Inferior parietal cortex (tissue), 1 donor: ENCODE measurements at regions not wholly inside any gene's neighbourhood (a gene's known extent, or its start where the extent isn't known, plus 50 kb on each side); places are given as distances from the start of the nearest gene placed in this dataset.

Source experiments
- DNase-seq: peaks from one replicate; pipeline ENCODE4 v3.0.0-alpha.2; 2016; ENCODE audit errors: extremely low spot score

DNA sequence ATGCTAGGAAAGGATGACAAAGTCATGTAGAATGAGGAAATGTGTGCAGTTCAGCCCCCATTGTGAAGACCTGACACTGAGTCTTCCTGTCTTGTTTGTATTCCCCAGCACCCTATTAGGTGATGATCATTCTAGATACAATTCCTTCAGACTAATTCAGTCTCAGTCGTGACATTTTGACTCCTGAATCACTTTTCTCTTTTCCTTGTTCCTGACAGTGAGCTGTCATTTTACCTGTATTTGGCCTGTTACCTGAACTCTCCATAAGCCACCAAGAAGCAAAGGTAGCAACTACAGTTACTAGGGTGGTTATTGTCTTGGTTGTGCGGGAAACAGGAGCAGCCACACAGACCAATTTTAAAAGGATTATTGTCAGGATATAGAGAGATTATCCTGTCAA, 111.4 kb upstream of the TAC1 start:
- no peak for DNase-seq

DNA sequence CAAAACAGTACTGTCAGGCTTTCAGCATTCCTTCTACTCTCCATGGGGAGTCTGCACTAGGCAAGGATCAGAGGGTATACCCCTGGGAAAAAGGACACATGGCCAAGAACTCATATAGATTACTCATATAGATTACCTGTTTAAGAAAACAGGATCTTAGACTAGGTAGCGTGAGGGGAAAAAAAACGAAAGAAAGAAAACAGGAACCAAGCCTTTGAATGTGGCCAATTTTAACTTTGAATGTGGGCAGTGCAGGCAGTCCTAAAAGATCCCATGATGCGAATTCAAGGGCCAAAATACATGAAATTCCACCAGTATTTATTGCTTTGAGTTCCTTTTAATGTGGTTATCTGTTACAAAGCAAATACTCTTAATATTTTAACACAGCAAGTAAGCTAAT, 108.6 kb upstream of the TAC1 start:
- no peak for DNase-seq

DNA sequence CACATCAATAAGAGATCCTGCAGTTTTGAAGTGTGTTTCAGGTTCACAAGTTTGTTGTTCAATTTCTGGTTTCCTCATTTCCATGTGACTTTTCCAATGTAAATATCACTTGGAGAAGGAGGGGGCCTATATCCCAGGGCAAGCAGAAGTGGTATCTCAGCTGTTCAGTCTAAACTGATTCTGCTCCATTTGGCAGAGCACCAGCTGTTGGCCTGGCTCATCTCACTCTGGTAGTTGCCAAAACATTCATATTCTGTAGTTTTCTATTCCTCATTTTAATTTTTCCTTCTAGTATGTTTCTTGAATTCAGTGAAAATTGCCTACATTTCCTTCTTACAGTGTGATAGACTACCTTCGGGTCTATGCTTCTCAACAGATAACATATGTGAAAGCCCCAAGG, 101.8 kb upstream of the TAC1 start:
- no peak for DNase-seq

DNA sequence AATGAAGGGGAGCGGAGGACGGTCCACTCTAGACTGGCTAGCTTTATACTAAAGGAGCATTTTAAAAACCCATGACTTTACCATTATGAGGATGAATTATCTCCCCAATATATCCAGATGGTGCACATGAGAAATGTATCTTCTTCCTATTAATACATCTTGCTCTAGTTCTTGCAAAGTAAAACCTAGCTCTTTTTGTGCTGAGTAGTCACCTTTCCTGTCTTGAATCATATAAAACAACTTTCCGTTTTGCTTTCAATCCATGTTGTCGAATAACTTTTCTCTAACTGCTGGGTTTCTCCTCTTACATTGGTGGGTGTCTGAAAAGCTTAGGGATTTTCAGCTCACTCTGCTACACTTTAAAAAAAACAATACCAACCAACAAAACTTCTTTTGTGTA, 96.3 kb upstream of the TAC1 start:
- DNase-seq, result no peak

DNA sequence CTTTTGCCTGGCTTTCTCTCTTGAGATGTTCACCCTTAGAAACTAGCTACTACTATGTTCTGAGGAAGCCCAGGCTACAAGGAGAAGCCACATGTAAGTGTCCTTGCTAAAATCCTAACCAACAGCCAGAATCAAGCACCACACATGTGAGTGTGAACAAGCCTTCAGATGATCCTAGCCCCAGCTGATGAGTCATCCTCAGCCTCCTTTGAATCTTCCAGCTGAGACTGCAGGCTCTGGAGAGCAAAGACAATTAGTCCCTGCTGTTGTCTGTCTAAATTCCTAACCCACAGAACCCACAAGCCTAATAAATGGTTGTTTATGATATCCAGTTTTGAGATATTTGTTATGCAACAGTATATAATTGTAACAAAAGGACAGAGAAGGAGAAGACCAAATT, 92.8 kb upstream of the TAC1 start:
- no peak for DNase-seq

DNA sequence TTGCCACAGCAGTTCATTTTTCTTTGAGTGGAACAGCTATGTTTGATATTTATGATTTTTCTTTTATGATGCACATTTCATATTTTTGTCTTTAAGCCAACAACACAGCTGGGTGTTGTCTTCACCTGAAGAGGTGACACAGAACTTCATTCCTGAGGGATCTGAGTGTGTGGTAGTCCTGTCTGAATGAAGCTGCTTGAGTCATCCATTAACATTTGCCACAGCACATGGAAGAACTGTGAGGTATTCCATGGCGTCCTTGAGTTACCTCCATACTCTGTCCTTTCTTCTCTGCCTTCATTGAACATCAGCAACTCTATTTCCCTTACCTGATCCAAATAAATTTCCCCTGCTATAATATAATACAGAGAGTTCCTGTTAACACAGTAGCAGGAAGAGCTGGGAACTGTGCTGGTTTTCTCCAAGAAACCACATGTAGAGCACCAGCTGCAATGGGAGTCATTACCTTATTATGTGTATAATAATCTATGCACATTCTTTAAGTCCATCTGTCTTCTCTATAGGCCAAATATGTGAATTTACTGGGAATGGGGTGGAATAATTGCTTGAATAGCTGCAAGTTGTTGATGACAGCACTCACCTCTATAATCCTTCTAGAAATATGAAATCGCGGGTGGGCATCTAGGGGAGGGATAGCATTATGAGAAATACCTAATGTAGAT, 72.4 kb upstream of the TAC1 start:
- DNase-seq, result no peak

DNA sequence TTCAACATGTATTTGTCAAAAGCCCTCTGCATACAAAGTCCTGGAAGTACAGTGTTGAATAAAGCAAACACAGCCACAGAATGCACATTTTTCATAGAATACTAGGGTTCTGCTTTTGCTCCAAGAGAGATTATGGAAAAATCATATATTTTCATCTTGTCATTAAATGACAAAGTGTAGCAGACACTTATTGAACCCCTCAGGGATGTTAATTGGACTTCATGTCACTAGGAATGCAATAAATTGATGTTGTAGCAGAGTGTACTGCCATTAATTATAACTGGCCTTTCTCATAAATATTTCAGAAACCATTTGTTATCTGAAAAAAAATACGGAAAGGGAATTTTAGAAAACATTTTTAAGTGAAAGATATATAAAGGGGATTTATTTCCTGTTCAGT, 64.5 kb upstream of the TAC1 start:
- no peak for DNase-seq

DNA sequence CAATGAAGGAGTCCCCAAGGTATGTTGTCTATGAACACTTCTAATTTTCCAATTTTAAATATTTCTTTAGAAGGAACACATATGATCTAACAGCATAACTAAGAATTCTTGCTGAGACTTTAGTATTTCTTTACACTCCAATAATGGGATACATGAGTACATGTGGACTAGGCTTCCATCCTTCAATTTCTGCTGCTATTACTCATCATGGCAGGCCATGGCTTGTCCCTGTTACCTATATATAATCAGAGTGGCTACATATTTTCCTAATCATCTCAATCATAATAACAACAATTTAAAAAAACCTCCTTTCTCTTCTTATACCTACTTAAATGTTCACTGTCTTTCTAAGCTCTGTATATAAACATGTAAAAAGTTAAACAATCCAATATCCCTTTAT, 60.3 kb upstream of the TAC1 start:
- no peak for DNase-seq

DNA sequence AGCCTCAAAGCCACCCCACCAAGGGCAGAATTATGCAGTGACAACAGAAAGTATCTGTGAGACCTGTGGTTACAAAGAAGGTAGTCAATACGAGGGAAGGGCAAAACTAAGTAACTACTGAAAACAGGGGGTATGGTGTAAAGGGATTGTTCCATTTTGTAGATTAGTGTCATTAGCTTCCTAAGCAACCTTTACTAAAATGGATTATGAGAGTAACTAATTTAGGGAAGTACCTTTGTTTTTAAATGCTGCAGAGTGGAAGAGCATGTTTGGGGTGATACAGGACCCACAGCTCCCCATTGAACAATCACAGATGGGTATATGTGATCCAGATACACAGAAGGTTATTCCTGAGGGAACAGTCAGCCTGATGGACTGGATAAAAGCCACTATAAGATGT, 51.3 kb upstream of the TAC1 start:
- no peak for DNase-seq
